Karpas-422 (cell line): ENCODE measurements at regions not wholly inside any gene's neighbourhood (a gene's known extent, or its start where the extent isn't known, plus 50 kb on each side); places are given as distances from the start of the nearest gene placed in this dataset.
"Not testable (repeated sequence)": the region's sequence is repeated elsewhere in the genome, so short reads cannot be mapped to it uniquely, and the experiment has no call there.

Experiments
- DNase-seq: peaks from one replicate; pipeline ENCODE4 v3.0.0-alpha.2; 2015
- H2AFZ ChIP-seq: fragments of 200-600 bp; sonication (generic); 2 replicates; pipeline ENCODE4 v1.6.1; 2014; ENCODE audit warnings: antibody characterized with exemption, low read length, mixed read lengths
- H3K27ac ChIP-seq: fragments of 200-600 bp; sonication (generic); 2 replicates; pipeline ENCODE4 v1.5.1; 2014; ENCODE audit warnings: mild to moderate bottlenecking, low read length, moderate library complexity
- H3K27me3 ChIP-seq: fragments of 200-600 bp; sonication (generic); 2 replicates; pipeline ENCODE4 v1.6.1; 2014; ENCODE audit warnings: low read length, mixed read lengths
- H3K36me3 ChIP-seq: fragments of 200-600 bp; sonication (generic); 2 replicates; pipeline ENCODE4 v1.6.1; 2014; ENCODE audit warnings: low read length, mixed read lengths; ENCODE audit not compliant: insufficient read depth
- H3K4me1 ChIP-seq: fragments of 200-600 bp; sonication (generic); 2 replicates; pipeline ENCODE4 v1.6.1; 2014; ENCODE audit warnings: mild to moderate bottlenecking, low read length, mixed read lengths
- H3K4me2 ChIP-seq: fragments of 200-600 bp; sonication (generic); 2 replicates; pipeline ENCODE4 v1.6.1; 2014; ENCODE audit warnings: low read length, low read depth, mild to moderate bottlenecking; ENCODE audit not compliant: poor library complexity, severe bottlenecking
- H3K4me3 ChIP-seq: fragments of 200-600 bp; sonication (generic); 2 replicates; pipeline ENCODE4 v1.5.1; 2014; ENCODE audit warnings: mild to moderate bottlenecking, antibody characterized with exemption, low read length, mixed read lengths
- H3K79me2 ChIP-seq: fragments of 200-600 bp; sonication (generic); 2 replicates; pipeline ENCODE4 v1.6.1; 2014; ENCODE audit warnings: mild to moderate bottlenecking, low read length, mixed read lengths
- H3K9ac ChIP-seq: fragments of 200-600 bp; sonication (generic); 2 replicates; pipeline ENCODE4 v1.6.0; 2014; ENCODE audit warnings: low read length
- H3K9me2 ChIP-seq: fragments of 200-600 bp; sonication (generic), shearing (Covaris generic); replicated peaks from 2 replicates; pipeline ENCODE4 v1.6.0; 2014; ENCODE audit warnings: mild to moderate bottlenecking, low read length, moderate library complexity; ENCODE audit not compliant: insufficient read depth
- H3K9me3 ChIP-seq: fragments of 300-700, 200-600 bp; sonication (generic); 2 replicates; pipeline ENCODE4 v1.6.1; 2014; ENCODE audit warnings: low read length, mixed read lengths
- H4K20me1 ChIP-seq: fragments of 200-600 bp; sonication (generic); 2 replicates; pipeline ENCODE4 v1.6.1; 2014; ENCODE audit warnings: mild to moderate bottlenecking, antibody characterized with exemption, low read length, low read depth; ENCODE audit not compliant: insufficient read depth

- no peaks in the 10 kb centered on the region for H3K79me2 ChIP-seq
- DNase-seq = no peak
- no peaks in the 10 kb centered on the region for H3K9me3 ChIP-seq
- no peak overlapping the region for H3K4me2 ChIP-seq
- H4K20me1 ChIP-seq = no peaks in the 10 kb centered on the region
- no peaks in the 10 kb centered on the region for H3K36me3 ChIP-seq
- no peak overlapping the region for H3K4me3 ChIP-seq
- H3K9ac ChIP-seq = no peak overlapping the region
- H2AFZ ChIP-seq = no peak overlapping the region
- no peak overlapping the region for H3K27ac ChIP-seq
- no peaks in the 10 kb centered on the region for H3K4me1 ChIP-seq
- H3K27me3 ChIP-seq = no peaks in the 10 kb centered on the region
- H3K9me2 ChIP-seq = no peaks in the 10 kb centered on the region
These were observed 238.0 kb upstream of the ACTBL2 start for GRCh38 chr5:57720656-57721055.

GRCh38 chr5:57719216-57719615, 236.6 kb upstream of the ACTBL2 start:
- H3K4me1 ChIP-seq = no peaks in the 10 kb centered on the region
- H4K20me1 ChIP-seq = no peaks in the 10 kb centered on the region
- no peaks in the 10 kb centered on the region for H3K9me2 ChIP-seq
- no peaks in the 10 kb centered on the region for H3K9me3 ChIP-seq
- H3K79me2 ChIP-seq = no peaks in the 10 kb centered on the region
- no peak overlapping the region for H2AFZ ChIP-seq
- H3K27me3 ChIP-seq = no peaks in the 10 kb centered on the region
- no peak overlapping the region for H3K4me2 ChIP-seq
- no peak overlapping the region for H3K4me3 ChIP-seq
- no peak overlapping the region for H3K9ac ChIP-seq
- no peak overlapping the region for H3K27ac ChIP-seq
- no peak for DNase-seq
- no peaks in the 10 kb centered on the region for H3K36me3 ChIP-seq

DNA sequence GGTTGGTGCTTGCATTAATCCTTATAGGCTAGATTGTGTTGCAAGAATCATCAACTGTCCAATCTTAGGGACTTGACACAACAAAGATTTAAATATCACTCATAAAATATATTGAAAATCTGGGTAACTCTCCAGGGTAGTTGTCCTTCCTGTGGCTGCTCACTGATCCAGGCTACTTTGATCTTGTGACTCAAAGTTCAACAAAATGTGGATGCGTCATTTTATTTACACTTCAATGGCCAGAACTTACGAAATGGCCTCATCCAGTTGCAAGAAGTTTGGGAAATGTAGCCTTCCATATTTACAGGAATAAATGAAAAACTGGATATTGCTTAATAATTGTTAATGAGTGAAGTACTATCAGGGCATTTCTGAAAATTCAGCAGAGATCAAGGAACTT, 235.5 kb upstream of the ACTBL2 start:
- no peak overlapping the region for H3K4me2 ChIP-seq
- H2AFZ ChIP-seq = no peak overlapping the region
- no peak overlapping the region for H3K9ac ChIP-seq
- H4K20me1 ChIP-seq = no peaks in the 10 kb centered on the region
- H3K36me3 ChIP-seq = no peaks in the 10 kb centered on the region
- H3K9me3 ChIP-seq = no peaks in the 10 kb centered on the region
- no peaks in the 10 kb centered on the region for H3K79me2 ChIP-seq
- no peaks in the 10 kb centered on the region for H3K4me1 ChIP-seq
- no peak for DNase-seq
- no peak overlapping the region for H3K4me3 ChIP-seq
- H3K9me2 ChIP-seq = no peaks in the 10 kb centered on the region
- no peaks in the 10 kb centered on the region for H3K27me3 ChIP-seq
- no peak overlapping the region for H3K27ac ChIP-seq

GRCh38 chr5:57717555-57717954, 234.9 kb upstream of the ACTBL2 start:
- no peaks in the 10 kb centered on the region for H4K20me1 ChIP-seq
- H3K27ac ChIP-seq = no peak overlapping the region
- H3K4me2 ChIP-seq = no peak overlapping the region
- no peaks in the 10 kb centered on the region for H3K9me3 ChIP-seq
- no peaks in the 10 kb centered on the region for H3K36me3 ChIP-seq
- no peaks in the 10 kb centered on the region for H3K9me2 ChIP-seq
- H3K27me3 ChIP-seq = no peaks in the 10 kb centered on the region
- DNase-seq = no peak
- no peaks in the 10 kb centered on the region for H3K4me1 ChIP-seq
- H3K4me3 ChIP-seq = no peak overlapping the region
- H3K79me2 ChIP-seq = no peaks in the 10 kb centered on the region
- H2AFZ ChIP-seq = no peak overlapping the region
- no peak overlapping the region for H3K9ac ChIP-seq

- no peaks in the 10 kb centered on the region for H3K9me2 ChIP-seq
- no peaks in the 10 kb centered on the region for H3K4me1 ChIP-seq
- H3K9me3 ChIP-seq = no peaks in the 10 kb centered on the region
- no peaks in the 10 kb centered on the region for H4K20me1 ChIP-seq
- H3K9ac ChIP-seq = no peak overlapping the region
- no peaks in the 10 kb centered on the region for H3K79me2 ChIP-seq
- H3K27me3 ChIP-seq = no peaks in the 10 kb centered on the region
- no peak overlapping the region for H3K27ac ChIP-seq
- no peak overlapping the region for H3K4me3 ChIP-seq
- no peaks in the 10 kb centered on the region for H3K36me3 ChIP-seq
- DNase-seq = no peak
- H3K4me2 ChIP-seq = no peak overlapping the region
- H2AFZ ChIP-seq = no peak overlapping the region
These were observed 234.1 kb upstream of the ACTBL2 start for GRCh38 chr5:57716661-57717060.

DNA sequence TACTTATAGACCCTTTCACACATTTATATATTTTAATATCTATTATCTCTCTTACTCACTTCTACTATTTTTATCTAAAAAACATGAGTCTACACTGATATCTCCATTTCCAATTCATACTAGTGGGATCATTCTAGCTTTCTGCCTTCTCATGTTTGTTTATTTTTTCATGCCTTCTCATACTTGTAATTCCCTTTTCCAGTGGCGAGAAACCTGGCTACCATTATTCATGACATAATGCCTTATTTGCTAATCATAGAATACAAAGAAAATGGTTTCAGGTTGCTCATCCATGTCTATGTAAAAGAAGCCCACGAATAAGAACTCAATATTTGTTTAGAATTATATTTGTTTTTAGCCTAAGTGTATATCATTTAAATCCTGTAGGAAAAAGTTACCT, 232.7 kb upstream of the ACTBL2 start:
- Histone ChIP-seq H3K4me3 (no peak overlapping the region), H3K4me2 (no peak overlapping the region), H3K27ac (no peak overlapping the region), H3K79me2 (no peaks in the 10 kb centered on the region), H3K27me3 (no peaks in the 10 kb centered on the region), H2AFZ (no peak overlapping the region), H3K4me1 (no peaks in the 10 kb centered on the region), H3K9me2 (no peaks in the 10 kb centered on the region), H3K9ac (no peak overlapping the region), H4K20me1 (no peaks in the 10 kb centered on the region), H3K9me3 (no peaks in the 10 kb centered on the region), H3K36me3 (no peaks in the 10 kb centered on the region)
- DNase-seq = no peak

DNA sequence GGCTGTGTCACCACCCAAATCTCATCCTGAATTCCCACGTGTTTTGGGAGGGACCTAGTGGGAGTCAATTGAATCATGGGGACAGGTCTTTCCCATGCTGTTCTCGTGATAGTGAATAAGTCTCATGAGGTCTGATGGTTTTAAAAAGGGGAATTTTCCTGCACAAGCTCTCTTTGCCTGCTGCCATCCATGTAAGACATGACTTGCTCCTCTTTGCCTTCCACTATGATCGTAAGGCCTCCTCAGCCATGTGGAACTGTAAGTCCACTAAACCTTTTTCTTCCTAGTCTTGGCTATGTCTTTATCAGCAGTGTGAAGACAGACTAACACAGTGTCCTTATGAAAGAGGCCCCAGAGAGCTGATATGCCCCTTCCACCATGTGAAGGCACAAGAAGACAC, 230.9 kb upstream of the ACTBL2 start:
- not testable (repeated sequence) for H3K36me3 ChIP-seq, H4K20me1 ChIP-seq, H3K4me3 ChIP-seq, H3K4me2 ChIP-seq, H2AFZ ChIP-seq, H3K27ac ChIP-seq, DNase-seq, H3K4me1 ChIP-seq, H3K9me3 ChIP-seq, H3K27me3 ChIP-seq, H3K9me2 ChIP-seq, H3K9ac ChIP-seq, H3K79me2 ChIP-seq

GRCh38 chr5:57711946-57712345, 229.3 kb upstream of the ACTBL2 start:
- no peak overlapping the region for H3K9ac ChIP-seq
- no peaks in the 10 kb centered on the region for H3K9me3 ChIP-seq
- H3K27me3 ChIP-seq = no peaks in the 10 kb centered on the region
- DNase-seq = no peak
- no peak overlapping the region for H2AFZ ChIP-seq
- H3K4me2 ChIP-seq = no peak overlapping the region
- no peaks in the 10 kb centered on the region for H4K20me1 ChIP-seq
- H3K9me2 ChIP-seq = no peaks in the 10 kb centered on the region
- no peak overlapping the region for H3K27ac ChIP-seq
- H3K36me3 ChIP-seq = no peaks in the 10 kb centered on the region
- no peak overlapping the region for H3K4me3 ChIP-seq
- H3K79me2 ChIP-seq = no peaks in the 10 kb centered on the region
- no peaks in the 10 kb centered on the region for H3K4me1 ChIP-seq

DNA sequence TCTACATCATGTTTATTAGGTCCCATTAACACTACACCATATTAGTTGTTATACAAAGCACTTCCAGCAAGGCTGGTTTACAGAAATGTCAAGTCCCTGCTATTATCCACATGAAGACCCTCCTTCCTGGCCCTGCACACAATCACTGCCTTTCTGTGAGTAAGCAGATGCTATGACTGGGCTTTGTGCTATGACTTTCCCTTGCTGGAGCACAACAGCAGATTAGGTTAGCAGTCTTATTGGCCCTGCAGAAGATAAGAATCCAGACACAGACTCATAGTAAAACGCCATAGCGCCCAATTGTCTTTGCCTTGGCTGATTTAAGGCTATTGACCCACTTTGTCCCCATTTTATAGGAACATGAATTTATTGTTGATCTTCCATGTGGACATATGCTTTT, 228.9 kb upstream of the ACTBL2 start:
- no peak overlapping the region for H2AFZ ChIP-seq
- H3K36me3 ChIP-seq = no peaks in the 10 kb centered on the region
- no peaks in the 10 kb centered on the region for H4K20me1 ChIP-seq
- no peak overlapping the region for H3K27ac ChIP-seq
- H3K4me2 ChIP-seq = no peak overlapping the region
- no peaks in the 10 kb centered on the region for H3K9me2 ChIP-seq
- no peaks in the 10 kb centered on the region for H3K9me3 ChIP-seq
- H3K79me2 ChIP-seq = no peaks in the 10 kb centered on the region
- H3K4me3 ChIP-seq = no peak overlapping the region
- H3K27me3 ChIP-seq = no peaks in the 10 kb centered on the region
- no peak overlapping the region for H3K9ac ChIP-seq
- H3K4me1 ChIP-seq = no peaks in the 10 kb centered on the region
- DNase-seq = no peak
